OCI-LY7 (cell line): ENCODE measurements at regions not wholly inside any gene's neighbourhood (a gene's known extent, or its start where the extent isn't known, plus 50 kb on each side); places are given as distances from the start of the nearest gene placed in this dataset.

ENCODE experiments used
- BruUV-seq: library from RNA; stranded (reverse); fragments of 400-500 nt; replicated peaks from 2 replicates; lab custom pipeline; 2021; lab: Mats Ljungman, UMichigan
- CTCF ChIA-PET: fragments of 300-600 bp; sonication (Branson Sonifier 250); formaldehyde crosslinking; loops from one replicate; lab custom pipeline; 2022; ENCODE audit warnings: antibody characterized with exemption; ENCODE audit not compliant: unreplicated experiment; lab: Charles Lee
- POLR2A ChIA-PET: fragments of 300-600 bp; sonication (Branson Sonifier 250); formaldehyde crosslinking; loops from one replicate; lab custom pipeline; 2022; ENCODE audit warnings: antibody characterized with exemption; lab: Charles Lee
- DNase-seq: peaks from one replicate; pipeline ENCODE4 v3.0.0-alpha.2; 2015; ENCODE audit warnings: low spot score
- H2AFZ ChIP-seq: fragments of 200-600 bp; sonication (generic), shearing (Covaris generic); 2 replicates; pipeline ENCODE4 v1.6.1; 2014; ENCODE audit warnings: mild to moderate bottlenecking, antibody characterized with exemption, low read length, moderate library complexity
- H3K27ac ChIP-seq: fragments of 200-600 bp; sonication (generic); 2 replicates; pipeline ENCODE4 v1.5.1; 2014; ENCODE audit warnings: mixed run types, low read depth, mild to moderate bottlenecking, moderate library complexity, low read length, inconsistent platforms; ENCODE audit not compliant: poor library complexity, severe bottlenecking
- H3K36me3 ChIP-seq: fragments of 200-600 bp; sonication (generic); 2 replicates; pipeline ENCODE4 v1.6.1; 2014; ENCODE audit warnings: mild to moderate bottlenecking, antibody characterized with exemption, low read length, moderate library complexity, mixed read lengths; ENCODE audit not compliant: insufficient read depth
- H3K4me1 ChIP-seq: fragments of 200-600 bp; sonication (generic); 2 replicates; pipeline ENCODE4 v1.5.1; 2014; ENCODE audit warnings: mild to moderate bottlenecking, low read length; ENCODE audit not compliant: insufficient read depth, poor library complexity, severe bottlenecking
- H3K4me2 ChIP-seq: fragments of 200-600 bp; sonication (generic); 2 replicates; pipeline ENCODE4 v1.6.1; 2014; ENCODE audit warnings: mild to moderate bottlenecking, low read length
- H3K4me3 ChIP-seq: fragments of 200-600 bp; sonication (generic); 2 replicates; pipeline ENCODE4 v1.5.1; 2014; ENCODE audit warnings: mild to moderate bottlenecking, low read depth, low read length; ENCODE audit not compliant: poor library complexity, severe bottlenecking
- H3K79me2 ChIP-seq: fragments of 200-600 bp; sonication (generic); 2 replicates; pipeline ENCODE4 v1.6.1; 2016; ENCODE audit warnings: low read depth, mild to moderate bottlenecking, low read length, moderate library complexity, mixed read lengths; ENCODE audit not compliant: insufficient read depth
- H3K9me2 ChIP-seq: fragments of 200-600 bp; sonication (generic); 2 replicates; pipeline ENCODE4 v1.6.1; 2016; ENCODE audit warnings: mild to moderate bottlenecking, low read length, mixed read lengths; ENCODE audit not compliant: insufficient read depth
- H3K9me3 ChIP-seq: fragments of 200-600 bp; sonication (generic); 2 replicates; pipeline ENCODE4 v1.6.1; 2014; ENCODE audit warnings: mild to moderate bottlenecking, mixed run types, low read length, mixed read lengths
- H4K20me1 ChIP-seq: fragments of 200-600 bp; sonication (generic); 2 replicates; pipeline ENCODE4 v1.6.1; 2014; ENCODE audit warnings: mild to moderate bottlenecking, antibody characterized with exemption, low read length, moderate library complexity, mixed read lengths; ENCODE audit not compliant: insufficient read depth
- EZH2phosphoT487 ChIP-seq: fragments of 200-600 bp; sonication (generic); IDR thresholded peaks from 2 replicates; pipeline ENCODE4 v1.6.1; 2018; ENCODE audit warnings: low read depth, borderline replicate concordance, mild to moderate bottlenecking, mixed run types, antibody characterized with exemption, low read length, moderate library complexity, mixed read lengths
- intact Hi-C: fragments of 100-400 bp; cut with micrococcal nuclease; formaldehyde crosslinking; loops from one replicate; pipeline ENCODE4 v1.10.0; 2022; ENCODE audit not compliant: unreplicated experiment
- TF ChIP-seq, protein P1 (sequence below): fragments of 200-600 bp; sonication (generic); conservative IDR thresholded peaks from 2 replicates; pipeline ENCODE4 v1.5.1; 2014; ENCODE audit warnings: mild to moderate bottlenecking, antibody characterized with exemption, low read length, moderate library complexity, mixed read lengths

GRCh38 chr3:87855616-87856015 lies 203.2 kb downstream of the CGGBP1 start:
- no peak for DNase-seq
- H3K4me1 ChIP-seq = no peaks in the 10 kb centered on the region
- no peak overlapping the region for H2AFZ ChIP-seq
- intact Hi-C loops = no loop called here
- POLR2A ChIA-PET = no interaction called here
- CTCF ChIA-PET = no interaction called here
- no TSS peak for BruUV-seq
- H3K27ac ChIP-seq = no peak overlapping the region
- no peak for TF ChIP-seq EZH2phosphoT487
- TF ChIP-seq, protein P1, sequence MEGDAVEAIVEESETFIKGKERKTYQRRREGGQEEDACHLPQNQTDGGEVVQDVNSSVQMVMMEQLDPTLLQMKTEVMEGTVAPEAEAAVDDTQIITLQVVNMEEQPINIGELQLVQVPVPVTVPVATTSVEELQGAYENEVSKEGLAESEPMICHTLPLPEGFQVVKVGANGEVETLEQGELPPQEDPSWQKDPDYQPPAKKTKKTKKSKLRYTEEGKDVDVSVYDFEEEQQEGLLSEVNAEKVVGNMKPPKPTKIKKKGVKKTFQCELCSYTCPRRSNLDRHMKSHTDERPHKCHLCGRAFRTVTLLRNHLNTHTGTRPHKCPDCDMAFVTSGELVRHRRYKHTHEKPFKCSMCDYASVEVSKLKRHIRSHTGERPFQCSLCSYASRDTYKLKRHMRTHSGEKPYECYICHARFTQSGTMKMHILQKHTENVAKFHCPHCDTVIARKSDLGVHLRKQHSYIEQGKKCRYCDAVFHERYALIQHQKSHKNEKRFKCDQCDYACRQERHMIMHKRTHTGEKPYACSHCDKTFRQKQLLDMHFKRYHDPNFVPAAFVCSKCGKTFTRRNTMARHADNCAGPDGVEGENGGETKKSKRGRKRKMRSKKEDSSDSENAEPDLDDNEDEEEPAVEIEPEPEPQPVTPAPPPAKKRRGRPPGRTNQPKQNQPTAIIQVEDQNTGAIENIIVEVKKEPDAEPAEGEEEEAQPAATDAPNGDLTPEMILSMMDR = no peak
- H3K4me3 ChIP-seq = no peak overlapping the region
- H4K20me1 ChIP-seq = no peaks in the 10 kb centered on the region
- no peaks in the 10 kb centered on the region for H3K79me2 ChIP-seq
- H3K9me2 ChIP-seq = no peaks in the 10 kb centered on the region
- no peak overlapping the region for H3K4me2 ChIP-seq
- H3K36me3 ChIP-seq = no peaks in the 10 kb centered on the region
- H3K9me3 ChIP-seq = no peaks in the 10 kb centered on the region

DNA sequence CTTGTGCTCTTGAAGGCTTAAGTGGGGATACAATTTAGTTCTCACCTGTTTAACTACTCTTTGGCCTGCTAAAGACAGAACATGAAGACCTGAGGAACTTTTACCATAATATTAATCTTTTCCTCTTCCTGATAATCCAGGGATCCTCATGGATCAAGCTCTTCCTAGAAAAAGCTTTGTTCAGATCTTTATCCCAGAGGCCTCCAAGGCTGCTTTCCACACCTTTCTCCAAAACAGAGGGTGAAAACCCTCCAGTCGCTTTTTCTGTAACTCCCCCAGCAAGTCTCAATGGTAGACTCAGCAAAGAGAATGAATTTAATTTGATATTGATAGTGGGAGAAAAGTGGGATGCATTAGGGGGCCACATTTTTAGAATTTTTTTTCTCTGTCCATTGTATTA lies 203.6 kb downstream of the CGGBP1 start:
- ChIA-PET POLR2A (no interaction called here), CTCF (no interaction called here)
- H3K4me3 ChIP-seq = no peak overlapping the region
- intact Hi-C loops = no loop called here
- H3K9me3 ChIP-seq = no peaks in the 10 kb centered on the region
- no peak overlapping the region for H3K27ac ChIP-seq
- no peaks in the 10 kb centered on the region for H3K4me1 ChIP-seq
- no peaks in the 10 kb centered on the region for H3K79me2 ChIP-seq
- BruUV-seq = no TSS peak
- H3K36me3 ChIP-seq = no peaks in the 10 kb centered on the region
- no peak for TF ChIP-seq EZH2phosphoT487
- TF ChIP-seq, protein P1 = no peak
- no peaks in the 10 kb centered on the region for H4K20me1 ChIP-seq
- H2AFZ ChIP-seq = no peak overlapping the region
- no peak overlapping the region for H3K4me2 ChIP-seq
- no peak for DNase-seq
- H3K9me2 ChIP-seq = no peaks in the 10 kb centered on the region

DNA sequence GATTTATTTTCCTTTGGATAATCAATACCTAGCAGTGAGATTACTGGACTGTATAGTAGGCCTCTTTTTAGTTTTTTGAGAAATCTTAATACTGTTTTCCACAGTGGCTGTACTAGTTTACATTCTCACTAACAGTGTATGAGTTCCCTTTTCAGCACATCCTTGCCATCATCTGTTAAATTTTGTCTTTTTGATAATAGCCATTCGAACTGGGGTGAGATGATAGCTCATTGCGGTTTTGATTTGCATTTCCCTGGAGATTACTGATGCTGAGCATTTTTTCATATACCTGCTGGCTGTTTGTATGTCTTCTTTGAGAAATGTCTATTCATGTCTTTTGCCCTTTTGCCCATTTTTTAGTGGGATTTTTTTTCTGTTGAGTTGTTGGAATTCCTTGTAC lies 210.8 kb downstream of the CGGBP1 start:
- Histone ChIP-seq H3K79me2 (no peaks in the 10 kb centered on the region), H3K36me3 (no peaks in the 10 kb centered on the region), H3K4me1 (no peaks in the 10 kb centered on the region), H3K4me3 (no peak overlapping the region), H2AFZ (no peak overlapping the region), H3K9me2 (no peaks in the 10 kb centered on the region), H3K27ac (no peak overlapping the region), H3K4me2 (no peak overlapping the region), H3K9me3 (no peaks in the 10 kb centered on the region), H4K20me1 (no peaks in the 10 kb centered on the region)
- ChIA-PET POLR2A (interaction anchor here (0.6 kb wide), 1 partner anchor 239 kb away, joined by 3 read pairs; no protein-coding TSS in a partner anchor), CTCF (no interaction called here)
- intact Hi-C loops = no loop called here
- no peak for DNase-seq
- no TSS peak for BruUV-seq
- TF ChIP-seq, protein P1 = no peak
- TF ChIP-seq EZH2phosphoT487 = no peak
